ENCODE measurements at regions not wholly inside any gene's neighbourhood (a gene's known extent, or its start where the extent isn't known, plus 50 kb on each side); places are given as distances from the start of the nearest gene placed in this dataset.

- TF ChIP-seq GATA2 (IDR thresholded peaks at IDR 0.05; ENCODE audit: low read depth, low read length) (no peak), GATA3 (IDR thresholded peaks at IDR 0.05; ENCODE audit: low read depth, low read length) (no peak)
These were observed 107.6 kb upstream of the OTOS start for GRCh38 chr2:240247868-240248720.

GRCh38 chr2:240248721-240249422 lies 108.4 kb upstream of the OTOS start:
- TF ChIP-seq GATA3 (IDR thresholded peaks at IDR 0.05; ENCODE audit: low read depth, low read length) (no peak), GATA2 (IDR thresholded peaks at IDR 0.05; ENCODE audit: low read depth, low read length) (no peak)

GRCh38 chr2:240249423-240250149 lies 109.1 kb upstream of the OTOS start:
- TF ChIP-seq GATA3 (IDR thresholded peaks at IDR 0.05; ENCODE audit: low read depth, low read length) (no peak), GATA2 (IDR thresholded peaks at IDR 0.05; ENCODE audit: low read depth, low read length) (no peak)

GRCh38 chr2:240250150-240250984 lies 109.9 kb upstream of the OTOS start:
- TF ChIP-seq GATA2 (IDR thresholded peaks at IDR 0.05; ENCODE audit: low read depth, low read length) (no peak), GATA3 (IDR thresholded peaks at IDR 0.05; ENCODE audit: low read depth, low read length) (no peak)

GRCh38 chr2:240250985-240251847 lies 110.8 kb upstream of the OTOS start:
- TF ChIP-seq GATA3 (IDR thresholded peaks at IDR 0.05; ENCODE audit: low read depth, low read length) (no peak), GATA2 (IDR thresholded peaks at IDR 0.05; ENCODE audit: low read depth, low read length) (no peak)

- TF ChIP-seq GATA2 (IDR thresholded peaks at IDR 0.05; ENCODE audit: low read depth, low read length), result no peak
- TF ChIP-seq GATA3 (IDR thresholded peaks at IDR 0.05; ENCODE audit: low read depth, low read length), result no peak
These were observed 111.4 kb upstream of the OTOS start for GRCh38 chr2:240251848-240252190.

- TF ChIP-seq GATA2 (IDR thresholded peaks at IDR 0.05; ENCODE audit: low read depth, low read length), result no peak
- no peak for TF ChIP-seq GATA3 (IDR thresholded peaks at IDR 0.05; ENCODE audit: low read depth, low read length)
These were observed 111.9 kb upstream of the OTOS start for GRCh38 chr2:240252191-240252871.

GRCh38 chr2:240252872-240253511 lies 112.5 kb upstream of the OTOS start:
- TF ChIP-seq GATA3 (IDR thresholded peaks at IDR 0.05; ENCODE audit: low read depth, low read length), result no peak
- no peak for TF ChIP-seq GATA2 (IDR thresholded peaks at IDR 0.05; ENCODE audit: low read depth, low read length)

GRCh38 chr2:240253583-240254145 lies 113.2 kb upstream of the OTOS start:
- TF ChIP-seq GATA2 (IDR thresholded peaks at IDR 0.05; ENCODE audit: low read depth, low read length) (no peak), GATA3 (IDR thresholded peaks at IDR 0.05; ENCODE audit: low read depth, low read length) (no peak)

- no peak for TF ChIP-seq GATA3 (IDR thresholded peaks at IDR 0.05; ENCODE audit: low read depth, low read length)
- no peak for TF ChIP-seq GATA2 (IDR thresholded peaks at IDR 0.05; ENCODE audit: low read depth, low read length)
These were observed 114.1 kb upstream of the OTOS start for GRCh38 chr2:240254337-240255164.

- no peak for TF ChIP-seq GATA3 (IDR thresholded peaks at IDR 0.05; ENCODE audit: low read depth, low read length)
- no peak for TF ChIP-seq GATA2 (IDR thresholded peaks at IDR 0.05; ENCODE audit: low read depth, low read length)
These were observed 114.7 kb upstream of the OTOS start for GRCh38 chr2:240255165-240255491.

All from SH-SY5Y (cell line).